WERI-Rb-1 (cell line): ENCODE measurements at regions not wholly inside any gene's neighbourhood (a gene's known extent, or its start where the extent isn't known, plus 50 kb on each side); places are given as distances from the start of the nearest gene placed in this dataset.

ENCODE experiments used
- DNase-seq: peaks from one replicate; pipeline ENCODE4 v3.0.0-alpha.2; 2020
- H3K27ac ChIP-seq: fragments of 250-450 bp; sonication (Bioruptor Pico); 2 replicates; pipeline ENCODE4 v1.5.1; 2020; ENCODE audit warnings: mild to moderate bottlenecking, moderate library complexity
- H3K27me3 ChIP-seq: fragments of 250-450 bp; sonication (Bioruptor Pico); 2 replicates; pipeline ENCODE4 v1.5.1; 2021; ENCODE audit warnings: mild to moderate bottlenecking, low read depth, moderate library complexity; ENCODE audit not compliant: insufficient read depth, severe bottlenecking
- H3K36me3 ChIP-seq: fragments of 250-450 bp; sonication (Bioruptor Pico); 2 replicates; pipeline ENCODE4 v1.5.1; 2020; ENCODE audit warnings: mild to moderate bottlenecking, moderate library complexity
- H3K4me3 ChIP-seq: 2 replicates; pipeline ENCODE4 v1.5.1; 2011; ENCODE audit warnings: low read depth, mild to moderate bottlenecking, control low read depth, low read length
- H3K9me3 ChIP-seq: fragments of 250-450 bp; sonication (Bioruptor Pico); 2 replicates; pipeline ENCODE4 v1.5.1; 2021; ENCODE audit warnings: mild to moderate bottlenecking, moderate library complexity; ENCODE audit not compliant: severe bottlenecking
- CTCF ChIP-seq: IDR thresholded peaks from 2 replicates; pipeline ENCODE4 v1.5.1; 2011; ENCODE audit warnings: low read depth, mild to moderate bottlenecking, control low read depth, inconsistent platforms, low read length

GRCh38 chr2:51649366-51649765, 617.4 kb upstream of the NRXN1 start:
- TF ChIP-seq CTCF, result no peak
- H3K27ac ChIP-seq, result no peak overlapping the region

GRCh38 chr2:51638811-51639210, 606.9 kb upstream of the NRXN1 start:
- H3K9me3 ChIP-seq, result no peaks in the 10 kb centered on the region
- no peak overlapping the region for H3K27ac ChIP-seq
- no peaks in the 10 kb centered on the region for H3K27me3 ChIP-seq
- TF ChIP-seq CTCF, result no peak
- H3K36me3 ChIP-seq, result no peaks in the 10 kb centered on the region
- no peak for DNase-seq
- no peak overlapping the region for H3K4me3 ChIP-seq

More at GRCh38 chr2:51649366-51649765, 617.4 kb upstream of the NRXN1 start:
- H3K36me3 ChIP-seq, result no peaks in the 10 kb centered on the region
- no peak for DNase-seq
- no peaks in the 10 kb centered on the region for H3K27me3 ChIP-seq
- no peaks in the 10 kb centered on the region for H3K9me3 ChIP-seq
- no peak overlapping the region for H3K4me3 ChIP-seq

- no peaks in the 10 kb centered on the region for H3K27me3 ChIP-seq
- H3K4me3 ChIP-seq, result no peak overlapping the region
- DNase-seq, result no peak
- H3K9me3 ChIP-seq, result no peaks in the 10 kb centered on the region
- H3K27ac ChIP-seq, result no peak overlapping the region
- TF ChIP-seq CTCF, result no peak
- H3K36me3 ChIP-seq, result no peaks in the 10 kb centered on the region
Measured at GRCh38 chr2:51633073-51633472, 601.1 kb upstream of the NRXN1 start.

GRCh38 chr2:51629406-51629805, 597.5 kb upstream of the NRXN1 start:
- H3K4me3 ChIP-seq, result no peak overlapping the region
- no peaks in the 10 kb centered on the region for H3K27me3 ChIP-seq
- no peaks in the 10 kb centered on the region for H3K36me3 ChIP-seq
- H3K9me3 ChIP-seq, result no peaks in the 10 kb centered on the region
- DNase-seq, result no peak
- no peak overlapping the region for H3K27ac ChIP-seq
- no peak for TF ChIP-seq CTCF

GRCh38 chr2:51628917-51629316, 597.0 kb upstream of the NRXN1 start:
- DNase-seq, result no peak
- Histone ChIP-seq H3K9me3 (no peaks in the 10 kb centered on the region), H3K27ac (no peak overlapping the region), H3K36me3 (no peaks in the 10 kb centered on the region), H3K4me3 (no peak overlapping the region), H3K27me3 (no peaks in the 10 kb centered on the region)
- no peak for TF ChIP-seq CTCF

- TF ChIP-seq CTCF, result no peak
- H3K27ac ChIP-seq, result no peak overlapping the region
- H3K4me3 ChIP-seq, result no peak overlapping the region
- H3K36me3 ChIP-seq, result no peaks in the 10 kb centered on the region
- H3K27me3 ChIP-seq, result no peaks in the 10 kb centered on the region
- DNase-seq, result no peak
- H3K9me3 ChIP-seq, result no peaks in the 10 kb centered on the region
Measured at GRCh38 chr2:51624995-51625394, 593.1 kb upstream of the NRXN1 start.
